ENCODE measurements at regions not wholly inside any gene's neighbourhood (a gene's known extent, or its start where the extent isn't known, plus 50 kb on each side); places are given as distances from the start of the nearest gene placed in this dataset.

DNA sequence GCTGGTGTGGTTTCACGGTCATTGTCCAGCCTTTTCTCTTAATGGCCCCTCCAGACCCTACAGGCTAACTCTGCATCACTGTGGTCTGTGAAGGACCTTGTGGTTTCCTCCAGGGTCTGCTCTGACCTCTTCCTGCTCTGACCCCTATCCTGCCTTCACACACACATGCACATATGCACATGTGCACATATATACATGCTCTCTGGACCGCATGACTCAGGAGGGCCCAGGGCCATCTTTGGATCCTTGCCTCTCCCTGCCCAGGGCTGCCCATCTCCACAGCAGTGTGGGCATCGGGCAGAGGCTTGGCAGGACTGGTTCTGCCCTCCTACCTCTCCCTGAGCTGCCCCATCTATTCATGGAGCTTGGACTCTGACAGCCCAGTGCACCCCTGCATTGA, 510.9 kb downstream of the PTPRU start:
- Histone ChIP-seq H3K27ac (no peak overlapping the region), H3K4me1 (no peaks in the 10 kb centered on the region), H3K4me3 (no peak overlapping the region), H3K9me3 (no peaks in the 10 kb centered on the region), H3K27me3 (peaks cover 0 to 27% (median 14%) of the 10 kb centered on the region in 7 donors), H3K36me3 (no peaks in the 10 kb centered on the region)
- intact Hi-C loops (cut with DNase I), result no loop called here
- no peak for ATAC-seq
- DNase-seq, result no peak
- WGBS, 2 donors, result 71 to 81% methylated on average over 3 of the region's 3 CpGs
- TF ChIP-seq, protein P1, sequence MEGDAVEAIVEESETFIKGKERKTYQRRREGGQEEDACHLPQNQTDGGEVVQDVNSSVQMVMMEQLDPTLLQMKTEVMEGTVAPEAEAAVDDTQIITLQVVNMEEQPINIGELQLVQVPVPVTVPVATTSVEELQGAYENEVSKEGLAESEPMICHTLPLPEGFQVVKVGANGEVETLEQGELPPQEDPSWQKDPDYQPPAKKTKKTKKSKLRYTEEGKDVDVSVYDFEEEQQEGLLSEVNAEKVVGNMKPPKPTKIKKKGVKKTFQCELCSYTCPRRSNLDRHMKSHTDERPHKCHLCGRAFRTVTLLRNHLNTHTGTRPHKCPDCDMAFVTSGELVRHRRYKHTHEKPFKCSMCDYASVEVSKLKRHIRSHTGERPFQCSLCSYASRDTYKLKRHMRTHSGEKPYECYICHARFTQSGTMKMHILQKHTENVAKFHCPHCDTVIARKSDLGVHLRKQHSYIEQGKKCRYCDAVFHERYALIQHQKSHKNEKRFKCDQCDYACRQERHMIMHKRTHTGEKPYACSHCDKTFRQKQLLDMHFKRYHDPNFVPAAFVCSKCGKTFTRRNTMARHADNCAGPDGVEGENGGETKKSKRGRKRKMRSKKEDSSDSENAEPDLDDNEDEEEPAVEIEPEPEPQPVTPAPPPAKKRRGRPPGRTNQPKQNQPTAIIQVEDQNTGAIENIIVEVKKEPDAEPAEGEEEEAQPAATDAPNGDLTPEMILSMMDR (IDR thresholded peaks at IDR 0.05), result no peak

DNA sequence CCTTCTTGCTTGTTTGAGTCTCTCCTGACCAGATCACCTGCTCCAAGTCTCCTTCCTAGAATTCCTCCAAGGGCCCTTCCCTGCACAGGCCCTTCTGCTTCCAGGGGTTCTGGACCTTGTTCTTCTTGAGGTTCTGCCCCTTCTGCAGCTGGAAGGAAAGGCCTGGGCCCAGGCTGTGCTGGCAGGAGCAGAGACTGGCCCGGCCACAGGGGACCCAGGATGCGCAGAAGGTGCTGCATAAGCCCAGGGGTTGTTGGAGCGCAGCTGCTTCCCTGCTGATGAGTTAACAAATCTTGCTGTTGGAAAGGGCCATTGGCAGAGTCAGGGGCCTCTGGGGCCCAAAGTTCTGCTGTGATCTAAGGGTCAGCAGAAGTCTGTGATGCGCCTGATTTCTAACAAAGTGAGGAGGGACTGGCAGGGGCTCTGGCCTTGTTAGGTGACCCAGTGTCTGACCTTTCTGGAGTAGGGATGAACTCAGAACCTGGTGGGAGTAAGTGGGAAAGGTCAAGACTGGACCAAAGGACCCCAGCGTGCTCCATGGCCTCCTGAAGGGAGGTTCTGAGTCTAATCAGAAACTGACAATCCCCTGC, 509.8 kb downstream of the PTPRU start:
- Histone ChIP-seq H3K4me3 (no peak overlapping the region), H3K9me3 (no peaks in the 10 kb centered on the region), H3K27me3 (peaks cover 0 to 32% (median 7%) of the 10 kb centered on the region in 7 donors), H3K27ac (no peak overlapping the region), H3K4me1 (no peaks in the 10 kb centered on the region), H3K36me3 (no peaks in the 10 kb centered on the region)
- no peak for ATAC-seq
- WGBS, 2 donors, result 77 to 87% methylated on average over 5 of the region's 5 CpGs
- no peak for DNase-seq
- TF ChIP-seq, protein P1 (IDR thresholded peaks at IDR 0.05), result no peak
- intact Hi-C loops (cut with DNase I), result no loop called here

DNA sequence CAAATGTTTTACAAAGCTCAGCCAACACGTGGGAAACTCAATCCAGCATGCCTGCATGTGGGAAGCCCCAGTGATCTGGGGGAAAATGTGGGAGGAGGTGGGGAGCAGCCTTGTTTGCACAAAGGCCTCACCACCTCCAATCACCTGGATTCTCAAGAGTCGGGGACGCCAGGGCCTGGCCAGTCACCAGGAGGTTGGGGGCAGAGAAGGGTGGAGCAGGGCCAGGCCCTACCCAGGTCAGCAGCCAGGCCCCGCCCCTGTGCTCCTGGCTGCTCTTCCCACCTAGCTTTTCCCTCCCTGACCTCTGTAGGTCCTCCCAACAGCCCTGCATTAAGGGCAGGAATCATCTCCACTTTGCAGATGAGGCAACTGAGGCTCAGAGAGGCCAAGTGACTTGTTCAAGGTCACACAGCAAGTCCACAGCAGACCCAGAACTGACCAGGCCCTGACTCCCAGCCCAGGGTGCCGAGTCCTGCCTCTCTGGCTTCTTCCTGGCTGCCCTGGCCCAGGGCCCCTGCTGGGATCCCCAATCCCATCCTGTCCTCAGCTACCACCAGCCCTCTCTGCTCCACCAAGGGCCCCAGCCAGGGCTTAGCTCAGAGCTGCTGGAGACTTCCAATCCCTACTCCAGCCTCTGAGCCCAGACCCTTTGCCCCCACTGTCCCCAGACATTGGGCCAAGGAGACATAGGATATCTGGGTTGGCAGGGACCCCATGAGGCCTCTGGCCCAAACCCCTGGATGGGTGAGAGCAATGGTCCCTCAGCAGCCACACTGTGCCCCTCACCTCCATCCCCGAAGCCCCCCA, 508.6 kb downstream of the PTPRU start:
- Histone ChIP-seq H3K4me3 (no peak overlapping the region), H3K4me1 (no peaks in the 10 kb centered on the region), H3K9me3 (no peaks in the 10 kb centered on the region), H3K36me3 (no peaks in the 10 kb centered on the region), H3K27me3 (peaks cover 0 to 43% (median 16%) of the 10 kb centered on the region in 7 donors), H3K27ac (no peak overlapping the region)
- ATAC-seq (peak in 1 of 8 donors; percentile 17), DNase-seq (no peak)
- 47 to 54% methylated on average over 6 of the region's 6 CpGs for WGBS, 2 donors
- intact Hi-C loops (cut with DNase I), result no loop called here
- TF ChIP-seq, protein P1 (IDR thresholded peaks at IDR 0.05), result no peak

DNA sequence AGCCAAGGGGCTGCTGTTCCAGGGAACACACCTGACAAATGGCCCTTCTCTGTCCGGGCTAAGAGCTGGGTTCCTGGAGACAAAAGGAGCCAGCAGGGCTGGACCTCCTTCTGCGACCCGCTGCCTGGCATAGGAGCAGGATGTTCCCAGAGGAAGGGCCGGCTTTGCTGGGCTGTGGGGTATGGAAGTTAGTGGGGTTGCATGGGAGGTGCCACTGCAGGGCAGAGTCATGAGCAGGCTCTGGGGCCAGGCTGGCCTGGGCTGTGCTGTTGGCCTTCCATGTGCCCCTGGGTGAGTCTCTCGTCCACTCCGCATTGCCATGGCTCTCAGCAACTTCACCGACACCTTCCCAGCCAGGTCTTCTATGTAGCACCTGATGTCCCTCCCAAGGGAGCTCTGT, 507.6 kb downstream of the PTPRU start:
- no peaks in the 10 kb centered on the region for H3K9me3 ChIP-seq
- intact Hi-C loops (cut with DNase I), result no loop called here
- TF ChIP-seq, protein P1 (IDR thresholded peaks at IDR 0.05), result no peak
- 73 to 76% methylated on average over 7 of the region's 7 CpGs for WGBS, 2 donors
- H3K4me3 ChIP-seq, result no peak overlapping the region
- ATAC-seq (no peak), DNase-seq (no peak)
- H3K4me1 ChIP-seq, result no peaks in the 10 kb centered on the region
- H3K27ac ChIP-seq, result no peak overlapping the region
- no peaks in the 10 kb centered on the region for H3K36me3 ChIP-seq
- peaks cover 0 to 52% (median 26%) of the 10 kb centered on the region in 7 donors for H3K27me3 ChIP-seq

Data from heart right ventricle (tissue), 16 donors.